Cardiac fibroblast (primary cell): ENCODE measurements at regions not wholly inside any gene's neighbourhood (a gene's known extent, or its start where the extent isn't known, plus 50 kb on each side); places are given as distances from the start of the nearest gene placed in this dataset.

Experiments used
- DNase-seq, 2 donors: peaks; one replicate each; pipeline versions ENCODE4 v3.0.0 to v3.0.0-alpha.2; 2010; ENCODE audit warnings: low read depth in 2 of 2
- H3K4me3 ChIP-seq, 2 donors: replicated peaks in 1 of 2; 1 replicate in 1 of 2; 2 replicates in 1 of 2; pipeline ENCODE4 v1.5.1; 2011; ENCODE audit warnings: low read depth in 2 of 2, low read length in 2 of 2, mild to moderate bottlenecking in 2 of 2, moderate library complexity in 1 of 2
- CTCF ChIP-seq: IDR thresholded peaks from one replicate; pipeline ENCODE4 v1.5.1; 2011; ENCODE audit warnings: low read depth, mild to moderate bottlenecking, low read length, inconsistent platforms

GRCh38 chr11:37484298-37484697, 886.3 kb upstream of the RAG2 start:
- H3K4me3 ChIP-seq: no peak overlapping the region
- DNase-seq: no peak
- TF ChIP-seq CTCF: no peak

GRCh38 chr11:37483761-37484160, 885.7 kb upstream of the RAG2 start:
- TF ChIP-seq CTCF: no peak
- no peak overlapping the region for H3K4me3 ChIP-seq
- DNase-seq: no peak

GRCh38 chr11:37474889-37475288, 876.9 kb upstream of the RAG2 start:
- DNase-seq: peak in 1 of 2 donors; percentile 5
- no peak for TF ChIP-seq CTCF
- no peak overlapping the region for H3K4me3 ChIP-seq

GRCh38 chr11:37468344-37468743, 870.3 kb upstream of the RAG2 start:
- no peak overlapping the region for H3K4me3 ChIP-seq
- no peak for DNase-seq
- TF ChIP-seq CTCF: no peak

GRCh38 chr11:37465221-37465620, 867.2 kb upstream of the RAG2 start:
- TF ChIP-seq CTCF: no peak
- H3K4me3 ChIP-seq: no peak overlapping the region
- no peak for DNase-seq

- DNase-seq: no peak
- no peak overlapping the region for H3K4me3 ChIP-seq
- no peak for TF ChIP-seq CTCF
These were observed 861.4 kb upstream of the RAG2 start for GRCh38 chr11:37459456-37459855.

GRCh38 chr11:37456746-37457145, 858.7 kb upstream of the RAG2 start:
- DNase-seq: no peak
- no peak for TF ChIP-seq CTCF
- H3K4me3 ChIP-seq: no peak overlapping the region
